Endodermal cell (in vitro differentiated cells): ENCODE measurements at regions not wholly inside any gene's neighbourhood (a gene's known extent, or its start where the extent isn't known, plus 50 kb on each side); places are given as distances from the start of the nearest gene placed in this dataset.

Experiments
- DNase-seq: peaks from one replicate; pipeline ENCODE4 v3.0.0-alpha.2; 2017
- H3K27ac ChIP-seq: 2 replicates; pipeline ENCODE4 v1.5.1; 2013; ENCODE audit warnings: mild to moderate bottlenecking, low read depth, low read length, moderate library complexity
- H3K27me3 ChIP-seq: 2 replicates; pipeline ENCODE4 v1.6.1; 2013; ENCODE audit warnings: mild to moderate bottlenecking, low read length, moderate library complexity; ENCODE audit not compliant: insufficient read depth, control insufficient read depth, poor library complexity, severe bottlenecking
- H3K36me3 ChIP-seq: 2 replicates; pipeline ENCODE4 v1.7.0; 2013; ENCODE audit warnings: mild to moderate bottlenecking, low read length, moderate library complexity; ENCODE audit not compliant: control insufficient read depth, insufficient read depth
- H3K4me1 ChIP-seq: one replicate; pipeline ENCODE4 v1.7.0; 2013; ENCODE audit warnings: low read length; ENCODE audit not compliant: control insufficient read depth, insufficient read depth
- H3K4me3 ChIP-seq: 2 replicates; pipeline ENCODE4 v1.5.1; 2013; ENCODE audit warnings: mild to moderate bottlenecking, low read length, moderate library complexity
- H3K9ac ChIP-seq: 2 replicates; pipeline ENCODE4 v1.6.1; 2013; ENCODE audit warnings: mild to moderate bottlenecking, low read length, moderate library complexity; ENCODE audit not compliant: poor library complexity, severe bottlenecking; ENCODE audit errors: extremely low read depth
- H3K9me3 ChIP-seq: 2 replicates; pipeline ENCODE4 v1.6.1; 2013; ENCODE audit warnings: mild to moderate bottlenecking, low read length, moderate library complexity; ENCODE audit not compliant: control insufficient read depth
- H3K27ac Mint-ChIP-seq: 2 replicates; pipeline ENCODE4 v1.8.0; 2020; ENCODE audit warnings: mixed read lengths
- H3K27me3 Mint-ChIP-seq: 2 replicates; pipeline ENCODE4 v1.8.0; 2021; ENCODE audit warnings: mild to moderate bottlenecking, mixed read lengths; ENCODE audit not compliant: insufficient read depth
- H3K36me3 Mint-ChIP-seq: 2 replicates; pipeline ENCODE4 v1.8.0; 2020; ENCODE audit warnings: low read depth, mixed read lengths
- H3K4me1 Mint-ChIP-seq: 2 replicates; pipeline ENCODE4 v1.8.0; 2020; ENCODE audit warnings: mixed read lengths
- H3K4me3 Mint-ChIP-seq: 2 replicates; pipeline ENCODE4 v1.8.0; 2020; ENCODE audit warnings: mild to moderate bottlenecking, moderate library complexity, mixed read lengths
- H3K9me3 Mint-ChIP-seq: 2 replicates; pipeline ENCODE4 v1.8.0; 2020; ENCODE audit warnings: mild to moderate bottlenecking, mixed read lengths
- CTCF ChIP-seq: fragments of 200-600 bp; sonication (generic); conservative IDR thresholded peaks from 2 replicates; pipeline ENCODE4 v1.5.0; 2021; ENCODE audit warnings: antibody characterized with exemption, mild to moderate bottlenecking
- WGBS, 2 experiments: methylation state at CpG; one replicate each; pipeline versions ENCODE4 v1.1.5 to v1.1.7; 2013; ENCODE audit warnings: missing lambda C conversion rate in 2 of 2, mixed read lengths in 1 of 2; ENCODE audit not compliant: insufficient coverage in 1 of 2, insufficient read length in 1 of 2; 5-methylcytosine and 5-hydroxymethylcytosine counted together

DNA sequence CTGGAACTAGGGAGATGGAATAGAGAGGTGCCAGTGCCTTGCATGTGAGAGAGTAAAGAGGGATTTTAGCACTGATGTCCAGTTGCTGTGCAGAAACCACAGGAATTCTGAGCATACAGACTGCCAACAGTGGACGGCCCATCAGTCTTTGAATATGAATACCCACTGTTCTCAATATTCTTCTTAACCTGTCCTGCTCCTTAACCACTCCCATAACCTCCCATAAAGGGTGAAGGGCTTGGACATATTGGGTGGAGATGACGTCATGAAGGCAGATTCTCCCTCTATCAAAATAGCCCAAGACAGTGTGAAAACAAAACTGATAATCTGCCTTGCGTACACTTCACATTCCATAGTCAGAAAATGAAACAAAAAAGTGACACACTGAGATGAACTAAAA, 1313.7 kb upstream of the PABPC4L start:
- Histone ChIP-seq H3K36me3 (no peaks in the 10 kb centered on the region), H3K4me3 (no peak overlapping the region), H3K27me3 (no peaks in the 10 kb centered on the region), H3K9me3 (no peaks in the 10 kb centered on the region), H3K4me1 (no peaks in the 10 kb centered on the region), H3K27ac (no peak overlapping the region), H3K9ac (no peak overlapping the region)
- TF ChIP-seq CTCF: no peak
- Mint-ChIP-seq H3K36me3 (no peaks in the 10 kb centered on the region), H3K4me3 (no peak overlapping the region), H3K9me3 (no peaks in the 10 kb centered on the region), H3K4me1 (no peaks in the 10 kb centered on the region), H3K27ac (no peak overlapping the region), H3K27me3 (no peaks in the 10 kb centered on the region)
- WGBS, 2 experiments: 76% methylated on average over 3 of the region's 3 CpGs; no CpG with 5 or more reads in 1 of the 2 experiments
- DNase-seq: no peak

- H3K27ac Mint-ChIP-seq: no peak overlapping the region
- no peak overlapping the region for H3K4me3 ChIP-seq
- H3K4me1 ChIP-seq: no peaks in the 10 kb centered on the region
- DNase-seq: no peak
- H3K4me1 Mint-ChIP-seq: no peaks in the 10 kb centered on the region
- no peak overlapping the region for H3K4me3 Mint-ChIP-seq
- no peak overlapping the region for H3K9ac ChIP-seq
- H3K36me3 ChIP-seq: no peaks in the 10 kb centered on the region
- H3K9me3 Mint-ChIP-seq: no peaks in the 10 kb centered on the region
- no peaks in the 10 kb centered on the region for H3K27me3 Mint-ChIP-seq
- TF ChIP-seq CTCF: no peak
- H3K27ac ChIP-seq: no peak overlapping the region
- WGBS, 2 experiments: 83% methylated on average over 1 of the region's 1 CpG; no CpG with 5 or more reads in 1 of the 2 experiments
- H3K27me3 ChIP-seq: no peaks in the 10 kb centered on the region
- H3K36me3 Mint-ChIP-seq: no peaks in the 10 kb centered on the region
- no peaks in the 10 kb centered on the region for H3K9me3 ChIP-seq
Observed at GRCh38 chr4:135510582-135510981, 1309.0 kb upstream of the PABPC4L start.

GRCh38 chr4:135508006-135508714, 1306.6 kb upstream of the PABPC4L start:
- H3K4me3 ChIP-seq: no peak overlapping the region
- H3K9me3 Mint-ChIP-seq: no peaks in the 10 kb centered on the region
- H3K36me3 ChIP-seq: no peaks in the 10 kb centered on the region
- 89 to 90% methylated on average over 4 of the region's 4 CpGs for WGBS, 2 experiments
- H3K4me1 Mint-ChIP-seq: no peaks in the 10 kb centered on the region
- no peak overlapping the region for H3K27ac Mint-ChIP-seq
- no peak overlapping the region for H3K9ac ChIP-seq
- H3K36me3 Mint-ChIP-seq: no peaks in the 10 kb centered on the region
- H3K4me1 ChIP-seq: no peaks in the 10 kb centered on the region
- H3K9me3 ChIP-seq: no peaks in the 10 kb centered on the region
- H3K27me3 ChIP-seq: no peaks in the 10 kb centered on the region
- H3K27ac ChIP-seq: no peak overlapping the region
- no peak overlapping the region for H3K4me3 Mint-ChIP-seq
- no peaks in the 10 kb centered on the region for H3K27me3 Mint-ChIP-seq
- DNase-seq: no peak
- TF ChIP-seq CTCF: no peak
